A673 (cell line): ENCODE measurements at regions not wholly inside any gene's neighbourhood (a gene's known extent, or its start where the extent isn't known, plus 50 kb on each side); places are given as distances from the start of the nearest gene placed in this dataset.

Experiments
- CTCF ChIP-seq: fragments of 300-800, 200-600 bp; sonication (generic); conservative IDR thresholded peaks from 2 replicates; pipeline ENCODE4 v1.5.1; 2017; ENCODE audit warnings: low read depth, mild to moderate bottlenecking, antibody characterized with exemption, low read length, moderate library complexity, mixed read lengths
- EZH2 ChIP-seq: fragments of 200-600 bp; sonication (generic); IDR thresholded peaks from 2 replicates; pipeline ENCODE4 v1.6.1; 2017; ENCODE audit warnings: borderline replicate concordance, low read depth, mild to moderate bottlenecking, mixed read lengths, antibody characterized with exemption, low read length; ENCODE audit not compliant: poor library complexity, severe bottlenecking

- TF ChIP-seq EZH2, result no peak
- TF ChIP-seq CTCF, result no peak
These were observed 718.9 kb upstream of the MEF2C start for GRCh38 chr5:89601880-89602279.
